ENCODE measurements at regions not wholly inside any gene's neighbourhood (a gene's known extent, or its start where the extent isn't known, plus 50 kb on each side); places are given as distances from the start of the nearest gene placed in this dataset.

- TF ChIP-seq CTCF (conservative IDR thresholded peaks at IDR 0.05; ENCODE audit: low read length), result no peak
- TF ChIP-seq EZH2phosphoT487 (IDR thresholded peaks at IDR 0.05; ENCODE audit: borderline replicate concordance, low read depth, low read length), result no peak
Observed at GRCh38 chr3:10580426-10580825, 75.0 kb upstream of the ATP2B2 start.

Measured in OCI-LY7 (cell line).